HG02571 (cell line): ENCODE measurements at regions not wholly inside any gene's neighbourhood (a gene's known extent, or its start where the extent isn't known, plus 50 kb on each side); places are given as distances from the start of the nearest gene placed in this dataset.

Experiments used
- ATAC-seq: cut with Tn5 transposase; IDR thresholded peaks from one replicate; pipeline ENCODE4 v1.9.1; 2021; ENCODE audit warnings: mild to moderate bottlenecking, moderate library complexity; ENCODE audit not compliant: unreplicated experiment

- no peak for ATAC-seq
Observed at GRCh38 chr3:148204131-148204530, 493.6 kb upstream of the AGTR1 start.

- no peak for ATAC-seq
Observed at GRCh38 chr3:148205977-148206376, 491.7 kb upstream of the AGTR1 start.

GRCh38 chr3:148206446-148206845, 491.3 kb upstream of the AGTR1 start:
- no peak for ATAC-seq

DNA sequence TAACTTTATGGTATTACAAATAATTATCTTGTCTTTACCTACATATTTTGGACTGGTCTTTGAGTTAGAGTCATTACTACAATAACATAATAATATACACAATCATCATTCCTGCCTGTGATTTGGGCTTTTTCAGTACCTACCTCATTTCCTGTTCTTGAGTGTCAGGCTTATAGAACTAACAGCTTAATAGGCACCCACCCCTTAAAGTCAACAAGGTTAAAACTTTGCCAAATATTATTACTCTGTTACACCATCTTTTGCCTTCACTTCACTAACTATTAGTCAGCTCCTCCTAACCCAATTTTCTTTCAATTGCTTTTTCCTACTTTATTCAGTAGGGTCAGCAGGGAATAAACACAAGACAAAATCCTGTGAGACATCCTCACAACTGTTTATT, 488.7 kb upstream of the AGTR1 start:
- ATAC-seq, result no peak

- no peak for ATAC-seq
Observed at GRCh38 chr3:148211725-148212124, 486.0 kb upstream of the AGTR1 start.

GRCh38 chr3:148214705-148215104, 483.0 kb upstream of the AGTR1 start:
- no peak for ATAC-seq

GRCh38 chr3:148217317-148217716, 480.4 kb upstream of the AGTR1 start:
- no peak for ATAC-seq

GRCh38 chr3:148218222-148218621, 479.5 kb upstream of the AGTR1 start:
- ATAC-seq, result no peak

DNA sequence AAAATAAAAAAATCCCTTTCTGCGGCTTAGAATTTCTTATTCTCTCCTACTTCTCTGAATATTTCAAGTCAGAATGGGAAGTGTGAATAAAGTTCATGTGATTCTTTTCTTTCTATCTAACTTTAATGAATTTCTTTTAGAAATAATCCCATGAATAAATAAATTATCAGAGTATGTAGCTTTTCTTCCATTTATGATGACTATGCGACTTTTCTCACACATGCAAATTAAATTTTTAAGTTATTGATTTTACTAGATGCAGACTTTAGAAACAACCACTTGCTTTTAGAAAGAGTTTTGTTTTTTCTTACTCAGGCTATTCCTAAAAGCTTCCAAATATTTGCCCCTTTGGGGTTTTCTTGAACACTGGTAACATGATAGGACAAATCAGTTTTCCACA, 477.7 kb upstream of the AGTR1 start:
- no peak for ATAC-seq

DNA sequence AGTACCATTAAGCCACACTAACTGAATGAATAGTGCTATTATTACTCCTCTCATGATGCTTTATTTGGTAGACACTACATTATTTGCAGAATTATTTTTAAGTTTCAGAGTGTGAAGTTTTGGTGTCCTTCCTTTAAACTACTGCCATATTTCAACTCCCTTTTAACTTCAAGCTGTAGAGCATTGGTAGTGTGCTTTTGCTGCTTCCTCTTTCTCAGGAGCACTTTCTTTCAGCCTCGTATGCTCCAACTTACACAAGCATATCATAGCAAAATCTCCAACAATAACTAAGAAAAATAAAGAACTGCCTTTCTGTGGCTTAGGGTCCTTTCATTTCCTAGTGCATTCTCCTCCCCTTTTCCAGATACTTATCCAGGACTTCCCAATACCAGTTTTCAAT, 476.4 kb upstream of the AGTR1 start:
- no peak for ATAC-seq

DNA sequence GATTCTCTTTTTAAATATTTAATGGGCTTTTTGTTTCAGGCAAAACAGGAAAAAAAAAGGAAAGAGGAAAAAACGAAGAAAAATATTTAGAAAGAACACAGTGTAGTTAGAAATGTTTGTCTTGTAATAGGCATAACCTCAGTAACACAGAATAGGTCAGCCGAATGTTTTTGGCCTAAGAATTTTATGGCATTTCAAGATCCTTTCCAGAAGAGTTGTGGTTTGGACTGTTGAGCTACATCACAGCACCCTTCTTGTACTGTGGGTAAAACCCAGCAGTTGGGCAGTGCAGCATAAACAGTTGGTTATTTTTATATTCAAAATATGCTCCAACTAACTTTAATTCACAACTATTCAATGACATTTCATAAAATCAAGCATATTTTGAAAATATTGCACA, 474.4 kb upstream of the AGTR1 start:
- no peak for ATAC-seq

DNA sequence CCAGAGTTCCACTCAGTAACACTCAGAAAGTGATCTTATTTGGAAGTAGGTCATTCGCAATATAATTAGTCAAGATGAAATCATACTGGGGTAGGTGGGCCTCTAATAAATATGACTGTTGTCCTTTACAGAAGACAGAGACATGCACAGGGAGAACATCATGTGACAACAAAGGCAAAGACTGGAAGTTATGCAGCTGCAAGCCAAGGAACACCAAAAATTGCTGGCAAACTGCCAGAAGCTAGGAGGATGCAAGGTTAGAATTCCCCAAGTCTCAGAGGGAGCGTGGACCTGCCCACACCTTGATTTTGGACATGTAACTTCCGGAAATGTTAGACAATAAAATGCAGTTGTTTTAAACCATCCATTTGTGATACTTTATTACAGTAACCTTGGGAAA, 471.5 kb upstream of the AGTR1 start:
- ATAC-seq, result no peak

- ATAC-seq, result no peak
Observed at GRCh38 chr3:148227534-148227933, 470.2 kb upstream of the AGTR1 start.

DNA sequence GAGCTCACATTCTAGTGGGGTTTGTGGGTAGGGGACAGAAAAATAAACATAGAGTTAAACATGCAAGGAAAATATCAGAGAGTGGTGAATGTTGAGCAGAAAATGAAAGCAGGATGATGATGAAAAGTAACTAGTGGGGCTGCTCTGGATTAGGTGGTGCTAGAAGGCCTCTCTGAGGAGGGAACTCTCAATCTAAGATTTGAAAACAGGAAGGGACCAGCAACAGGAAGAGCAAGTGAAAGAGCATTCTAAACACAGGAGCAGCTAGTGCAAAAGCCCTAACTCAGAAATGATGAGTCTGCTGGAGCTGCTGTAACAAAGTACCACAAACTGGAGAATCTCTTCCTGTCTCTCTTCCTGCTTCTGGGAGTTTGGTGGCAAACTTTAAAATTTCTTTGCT, 468.6 kb upstream of the AGTR1 start:
- peak; percentile 62 for ATAC-seq

DNA sequence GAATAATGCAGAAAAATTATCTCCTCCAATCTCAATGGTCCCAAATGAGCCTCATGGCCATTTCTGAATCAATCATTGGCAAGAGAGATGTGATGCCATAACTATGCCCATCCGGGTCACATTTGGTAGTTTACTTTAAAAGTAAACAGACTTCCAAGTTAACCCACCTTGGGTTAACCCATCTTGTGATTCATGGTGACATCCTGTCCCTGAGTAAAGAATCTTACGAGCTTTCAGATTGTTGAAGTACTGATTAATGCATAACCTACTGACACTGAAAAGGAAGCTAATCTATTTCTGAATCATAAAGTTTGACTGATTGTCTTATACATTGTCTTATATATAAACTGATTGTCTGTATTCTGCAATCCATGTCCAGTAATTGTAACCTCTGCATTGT, 467.2 kb upstream of the AGTR1 start:
- no peak for ATAC-seq

GRCh38 chr3:148232389-148232788, 465.3 kb upstream of the AGTR1 start:
- ATAC-seq, result no peak

- no peak for ATAC-seq
Observed at GRCh38 chr3:148233403-148233802, 464.3 kb upstream of the AGTR1 start.

GRCh38 chr3:148234536-148234935, 463.2 kb upstream of the AGTR1 start:
- ATAC-seq, result no peak

- ATAC-seq, result no peak
Observed at GRCh38 chr3:148235566-148235965, 462.1 kb upstream of the AGTR1 start.

DNA sequence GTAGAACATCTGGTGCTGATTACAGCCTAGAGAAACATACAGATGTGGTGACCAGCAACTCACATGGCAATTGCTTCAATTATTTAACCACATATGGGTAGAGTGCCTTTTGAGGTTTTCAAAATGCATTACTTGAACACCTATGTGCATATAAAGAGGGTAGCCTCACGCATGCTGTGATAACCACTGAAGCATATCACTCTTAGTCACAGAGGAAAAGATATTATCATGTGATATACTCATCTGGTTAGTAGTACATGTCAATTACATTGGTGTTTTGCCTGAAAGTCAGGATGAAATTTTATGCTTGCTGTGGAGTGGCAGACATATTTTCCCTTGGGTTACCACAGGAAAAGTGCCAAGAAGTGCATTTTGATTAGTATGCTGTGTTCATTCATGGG, 459.3 kb upstream of the AGTR1 start:
- no peak for ATAC-seq

DNA sequence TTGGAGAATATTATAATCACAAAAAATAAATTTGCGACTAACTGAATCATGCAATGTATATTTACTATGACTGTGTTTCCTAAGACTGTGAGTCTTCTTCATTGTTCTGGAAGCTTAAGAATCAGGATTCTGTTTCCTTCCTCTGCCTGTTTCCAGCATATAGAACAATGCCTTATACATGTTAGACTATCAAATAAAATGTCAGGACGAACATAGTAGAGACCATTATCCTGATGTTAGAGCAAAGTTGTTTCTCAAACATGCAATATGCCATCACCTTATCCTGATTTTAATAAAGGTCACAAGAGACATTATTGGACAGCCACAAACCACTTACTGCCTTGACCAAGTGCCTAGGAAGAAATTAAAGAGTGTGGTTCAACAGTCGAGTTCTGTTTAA, 457.4 kb upstream of the AGTR1 start:
- no peak for ATAC-seq

DNA sequence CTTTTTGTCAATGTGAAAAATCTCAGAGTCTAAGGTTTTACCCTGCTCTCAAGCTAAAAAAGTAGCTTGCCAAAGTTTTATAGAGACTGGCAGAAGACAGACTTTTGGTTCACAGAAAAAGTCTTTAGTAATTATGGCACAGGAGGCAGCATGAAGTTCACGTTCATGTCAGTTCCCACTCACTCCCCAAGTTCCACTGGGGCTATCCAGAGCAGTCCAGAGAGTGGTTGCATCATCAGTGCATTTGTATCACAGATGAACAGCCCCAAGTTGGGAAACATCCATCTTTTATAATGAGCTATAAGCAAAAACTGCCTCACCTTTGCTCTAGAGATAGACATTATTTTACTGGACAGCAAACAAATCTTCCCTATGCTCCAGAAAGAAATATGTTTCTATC, 454.1 kb upstream of the AGTR1 start:
- ATAC-seq, result no peak

DNA sequence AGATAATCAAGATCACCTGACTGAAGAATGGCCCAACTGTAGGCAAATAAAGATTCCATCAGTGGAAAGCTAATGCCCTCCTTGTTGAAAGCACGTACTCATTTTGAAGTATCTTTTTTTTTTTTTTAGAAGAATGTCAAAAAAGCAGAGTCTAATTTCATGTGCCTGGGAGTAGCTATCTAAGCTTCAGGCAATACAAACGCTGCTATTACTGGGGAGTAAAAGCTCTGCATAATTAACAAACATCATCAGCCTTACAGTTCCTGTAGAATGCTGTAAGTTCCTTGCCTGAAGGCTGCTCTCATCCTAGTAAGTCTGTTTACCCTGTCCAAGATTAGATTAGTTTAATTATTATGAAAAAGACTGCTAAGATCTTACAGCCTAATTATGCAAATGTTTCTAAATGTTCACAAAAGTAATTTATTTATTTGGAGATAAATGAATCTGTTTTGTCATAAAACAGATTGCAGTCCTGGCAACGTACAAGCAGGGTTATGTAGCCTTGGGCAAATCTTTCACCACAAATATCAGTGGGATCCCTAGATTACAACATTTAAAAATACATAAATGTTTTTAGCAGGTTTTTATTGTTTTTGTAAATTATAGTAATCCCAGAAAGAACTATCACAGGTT, 451.3 kb upstream of the AGTR1 start:
- no peak for ATAC-seq

DNA sequence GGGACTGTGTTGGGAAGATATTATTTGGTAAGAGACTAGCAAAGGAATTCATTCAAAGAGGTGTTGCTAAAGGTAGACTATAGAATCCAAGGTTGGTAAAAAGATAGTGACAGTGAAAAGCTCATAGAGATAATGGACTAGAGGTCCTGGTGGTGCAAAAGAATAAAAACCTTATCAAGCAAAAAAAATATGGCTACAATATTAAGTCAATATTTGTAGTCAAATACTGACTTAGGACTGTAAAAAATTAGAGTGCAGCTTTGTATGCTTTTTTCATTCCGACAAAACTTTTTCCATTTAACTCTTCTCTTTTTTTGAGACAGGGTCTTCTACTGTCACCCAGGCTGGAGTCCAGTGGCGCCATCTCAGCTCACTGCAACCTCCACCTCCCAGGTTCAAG, 444.0 kb upstream of the AGTR1 start:
- no peak for ATAC-seq
